Muscle of arm (tissue), 1 donor: ENCODE measurements at regions not wholly inside any gene's neighbourhood (a gene's known extent, or its start where the extent isn't known, plus 50 kb on each side); places are given as distances from the start of the nearest gene placed in this dataset.

Experiments
- DNase-seq: peaks from one replicate; pipeline ENCODE4 v3.0.0-alpha.2; 2013

GRCh38 chr13:26967119-26968038 is 204.2 kb downstream of the USP12 start:
- DNase-seq = peak; percentile 59

GRCh38 chr13:26966701-26967080 is 204.9 kb downstream of the USP12 start:
- no peak for DNase-seq

GRCh38 chr13:26965952-26966700 is 205.5 kb downstream of the USP12 start:
- DNase-seq = peak; percentile 88

- no peak for DNase-seq
These were observed 204.0 kb upstream of the GPR12 start for GRCh38 chr13:26964278-26965250.

DNA sequence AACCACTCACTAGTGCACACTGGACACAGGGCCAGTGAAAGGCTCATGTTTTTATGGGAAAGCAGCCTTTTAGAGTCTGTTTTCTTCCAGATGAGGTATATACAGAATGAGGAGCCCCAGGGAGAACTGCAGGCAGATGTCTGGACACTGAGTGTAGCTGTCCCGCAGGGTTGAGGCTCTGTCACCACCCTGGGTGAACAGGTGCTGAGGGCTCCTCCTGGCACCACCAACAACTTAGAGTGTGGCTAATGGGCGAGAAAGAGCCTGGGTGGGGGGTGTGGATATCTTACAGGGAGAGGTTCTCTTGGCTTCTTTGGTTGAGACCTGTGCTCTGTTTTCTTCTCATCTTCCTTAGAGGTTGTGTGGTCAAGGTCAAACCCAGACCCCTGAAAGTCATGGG is 202.1 kb upstream of the GPR12 start:
- no peak for DNase-seq

- DNase-seq = no peak
These were observed 201.5 kb upstream of the GPR12 start for GRCh38 chr13:26961890-26962615.

DNA sequence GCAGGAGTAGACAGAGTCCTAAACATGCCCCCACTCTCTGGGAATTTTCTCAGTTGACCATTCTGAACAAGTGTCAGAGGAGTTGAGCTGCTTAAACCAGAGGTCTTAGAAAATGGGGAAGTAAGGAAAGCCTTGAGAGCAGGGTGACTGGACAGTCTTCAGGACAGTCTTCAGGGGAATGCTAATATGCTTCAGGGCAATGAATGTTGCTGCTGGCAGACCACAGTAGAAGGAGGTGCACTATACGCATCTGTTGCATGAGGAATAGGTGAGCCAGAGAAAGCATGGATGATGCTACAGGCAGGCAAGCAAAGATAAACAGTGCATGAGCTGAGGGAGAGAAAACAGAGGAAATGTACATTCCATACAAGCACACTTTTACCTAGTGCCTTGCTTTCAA is 196.6 kb upstream of the GPR12 start:
- DNase-seq = no peak

DNA sequence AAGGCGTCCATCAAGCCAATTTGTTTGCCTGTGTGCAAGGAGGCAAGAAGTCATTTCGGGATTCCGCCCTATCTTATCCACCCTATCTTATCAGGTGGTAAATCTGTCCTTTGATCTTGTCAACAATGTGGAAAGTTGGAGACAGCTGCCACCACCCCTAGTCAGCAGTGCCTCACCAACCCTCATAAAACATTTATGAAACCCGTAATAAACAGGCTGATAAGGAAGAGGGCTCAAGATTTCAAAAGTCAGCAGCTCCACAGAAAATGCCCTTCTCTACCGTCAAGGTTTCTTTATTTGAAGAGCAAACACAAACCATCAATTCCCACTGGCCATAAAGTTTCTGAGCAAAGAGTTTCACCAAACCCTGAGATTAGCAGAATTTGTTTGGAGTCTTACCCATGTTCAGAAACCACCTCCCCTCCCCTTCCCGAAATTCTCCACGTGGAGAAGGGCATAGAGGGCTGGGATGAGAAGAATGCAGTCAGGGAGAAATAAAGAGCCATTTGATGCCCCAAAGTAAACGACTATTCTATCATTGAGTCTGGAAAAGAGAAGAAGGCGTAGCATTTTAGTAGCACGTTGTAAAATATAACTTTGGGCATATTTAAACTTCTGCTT is 196.0 kb upstream of the GPR12 start:
- DNase-seq = no peak

DNA sequence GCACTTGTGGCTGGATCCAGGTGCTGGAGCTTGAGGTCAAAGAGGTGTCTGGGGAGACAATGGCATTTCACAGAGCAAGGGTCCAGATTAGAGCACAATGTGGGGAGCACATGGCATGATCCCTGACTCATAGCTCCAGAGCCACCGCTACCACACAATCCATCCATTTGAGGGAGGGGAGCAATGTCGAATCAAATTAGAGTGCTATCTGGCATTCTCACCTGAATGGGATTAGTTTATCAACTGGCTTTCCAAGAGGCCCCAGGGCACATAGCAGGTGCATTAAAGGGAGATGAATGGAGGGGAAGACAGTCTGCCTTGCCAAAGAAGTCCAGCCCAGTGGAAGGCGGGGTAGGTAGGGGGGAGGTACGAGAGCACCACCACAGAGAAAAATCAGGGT is 194.4 kb upstream of the GPR12 start:
- DNase-seq = no peak

DNA sequence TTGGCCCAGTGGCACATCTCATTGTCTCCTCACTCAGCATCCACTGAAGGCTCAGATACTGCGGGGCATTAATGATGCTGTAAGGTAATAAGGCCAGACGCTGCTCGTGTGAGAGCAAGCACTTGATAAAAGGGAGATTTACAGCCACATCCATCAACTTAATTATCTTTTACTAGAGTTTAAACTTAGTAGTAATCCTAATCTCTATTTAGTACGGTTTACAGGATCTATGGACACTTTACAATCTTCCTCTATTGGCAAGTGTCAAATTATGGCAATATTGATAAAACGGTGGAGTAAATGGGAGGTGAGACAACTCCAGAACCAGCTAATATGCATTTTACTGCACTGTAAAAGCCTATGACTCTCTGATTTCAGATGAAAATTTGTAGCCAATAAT is 192.7 kb upstream of the GPR12 start:
- DNase-seq = no peak

DNA sequence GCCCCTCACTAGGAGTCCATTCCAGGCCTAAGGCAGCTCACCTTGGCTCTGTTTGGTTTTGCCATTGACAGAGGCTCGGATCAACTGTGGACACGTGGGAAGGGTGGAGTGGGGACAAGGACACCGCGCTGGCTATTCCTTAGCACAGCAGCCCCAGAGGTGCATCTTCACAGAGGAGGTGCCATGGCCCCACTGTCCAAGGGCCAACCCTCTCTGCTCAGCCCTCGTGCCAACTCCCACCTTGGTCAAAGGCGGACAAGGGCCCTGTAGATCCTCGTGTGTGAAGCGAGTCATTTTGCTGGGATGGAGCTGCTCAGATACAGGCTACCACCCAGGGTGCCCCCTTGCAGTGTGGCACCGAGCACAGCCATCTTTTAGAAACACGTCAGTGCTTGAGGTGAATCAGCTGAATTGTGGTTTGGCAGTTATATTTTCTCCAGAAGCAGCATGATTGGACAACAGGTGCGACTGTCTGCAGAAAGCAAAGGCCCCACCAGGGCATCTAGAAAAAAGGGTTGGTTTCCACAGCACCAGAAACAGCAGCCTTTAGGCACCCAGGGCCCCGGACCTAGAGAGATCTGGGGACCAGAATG is 192.1 kb upstream of the GPR12 start:
- DNase-seq = no peak

- no peak for DNase-seq
These were observed 191.1 kb upstream of the GPR12 start for GRCh38 chr13:26951581-26952177.

GRCh38 chr13:26950968-26951367 is 190.4 kb upstream of the GPR12 start:
- DNase-seq = no peak

DNA sequence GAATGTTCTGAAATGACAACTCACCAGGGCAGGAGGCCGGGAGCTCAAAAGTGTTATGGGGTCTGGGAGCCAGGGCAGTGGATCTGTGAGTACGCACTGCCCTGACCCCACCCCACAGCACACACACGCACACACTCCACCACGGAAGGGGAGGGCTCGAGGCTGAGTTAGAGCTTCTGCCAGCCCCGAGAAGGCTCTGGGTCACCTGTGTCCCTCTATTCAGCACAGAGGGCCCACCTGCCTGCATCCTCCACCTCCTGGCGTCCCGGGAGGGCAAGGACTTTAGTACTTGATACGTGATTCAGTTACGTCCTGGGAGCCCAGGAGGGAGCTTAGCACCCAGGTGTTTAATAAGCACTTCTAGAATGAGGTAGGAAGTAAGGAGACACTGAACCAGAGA is 190.0 kb upstream of the GPR12 start:
- no peak for DNase-seq

GRCh38 chr13:26949701-26950502 is 189.3 kb upstream of the GPR12 start:
- DNase-seq = no peak

- DNase-seq = no peak
These were observed 187.8 kb upstream of the GPR12 start for GRCh38 chr13:26948353-26948752.

DNA sequence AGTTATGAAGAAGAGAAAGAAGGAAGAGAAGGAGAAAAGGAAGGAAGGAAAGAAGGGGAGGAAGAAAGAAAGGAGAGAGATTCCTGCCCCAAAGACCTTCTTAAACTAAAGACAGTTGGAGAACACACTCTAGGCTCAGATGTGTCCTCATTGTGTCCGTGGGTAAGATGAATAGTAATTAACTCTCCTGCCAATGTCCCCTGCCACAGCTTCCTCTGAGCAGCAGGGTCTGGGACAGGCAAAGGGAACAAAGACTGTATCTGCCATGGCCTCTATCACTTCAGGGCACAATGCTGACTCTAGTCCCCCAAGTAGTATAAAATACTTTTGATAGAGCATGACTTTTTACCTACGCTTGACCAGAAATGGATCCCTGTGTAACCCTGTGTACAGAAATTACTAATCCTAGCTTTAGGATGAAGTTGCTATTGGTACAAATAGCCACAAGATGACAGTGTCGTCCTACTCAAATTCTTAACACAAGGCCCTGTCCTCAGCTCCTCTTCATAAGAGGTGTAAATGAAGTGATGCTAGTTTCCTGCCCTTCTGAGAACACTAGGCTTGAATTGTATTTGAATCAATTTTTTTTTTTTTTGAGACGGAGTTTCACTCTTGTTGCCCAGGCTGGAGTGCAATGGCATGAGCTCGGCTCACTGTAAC is 186.2 kb upstream of the GPR12 start:
- DNase-seq = no peak

GRCh38 chr13:26943748-26944147 is 183.2 kb upstream of the GPR12 start:
- no peak for DNase-seq

- DNase-seq = no peak
These were observed 181.6 kb upstream of the GPR12 start for GRCh38 chr13:26942184-26942583.
